K562 (cell line): ENCODE measurements at regions not wholly inside any gene's neighbourhood (a gene's known extent, or its start where the extent isn't known, plus 50 kb on each side); places are given as distances from the start of the nearest gene placed in this dataset.

Source experiments
- BRCA1 ChIP-seq, 2 experiments: fragments of 450-650 bp in 1 of 2; sonication (generic) in 1 of 2; formaldehyde crosslinking in 1 of 2; IDR thresholded peaks; 2 replicates each; pipeline versions ENCODE4 v1.5.0 to v1.6.1; 2017 to 2020; ENCODE audit warnings: mild to moderate bottlenecking in 1 of 2, missing genetic modification reagents in 1 of 2
- ETS1 ChIP-seq: conservative IDR thresholded peaks from 2 replicates; pipeline ENCODE4 v1.6.1; 2011; ENCODE audit warnings: low read depth, mild to moderate bottlenecking, low read length; ENCODE audit not compliant: control insufficient read depth
- ETV1 ChIP-seq: fragments of 450-650 bp; conservative IDR thresholded peaks from 2 replicates; pipeline ENCODE4 v1.6.1; 2016; ENCODE audit warnings: missing genetic modification characterization, control low read depth, low read depth, missing compliant biosample characterization
- GATA2 ChIP-seq: sonication (generic); formaldehyde crosslinking; IDR thresholded peaks from 2 replicates; pipeline ENCODE4 v1.4.0; 2020; ENCODE audit warnings: mild to moderate bottlenecking, missing genetic modification reagents
- KDM1A ChIP-seq, 2 experiments: fragments of 450-650 bp; IDR thresholded peaks; 2 replicates each; pipeline ENCODE4 v1.6.1; 2016; ENCODE audit warnings: mild to moderate bottlenecking in 2 of 2
- KDM5B ChIP-seq: fragments of 200-600 bp; sonication (generic); IDR thresholded peaks from 2 replicates; pipeline ENCODE4 v1.6.1; 2012; ENCODE audit warnings: low read depth, mild to moderate bottlenecking, moderate library complexity, low read length, control low read depth, inconsistent platforms; ENCODE audit not compliant: insufficient replicate concordance
- MAZ ChIP-seq, 2 experiments: fragments of 450-650 bp in 1 of 2; sonication (generic) in 1 of 2; formaldehyde crosslinking; IDR thresholded peaks in 1 of 2; conservative IDR thresholded peaks in 1 of 2; 2 replicates each; pipeline versions ENCODE4 v1.4.0 to v1.5.0; 2020; ENCODE audit warnings: mild to moderate bottlenecking in 1 of 2, missing genetic modification reagents in 1 of 2
- MLX ChIP-seq, 2 experiments: fragments of 450-650 bp in 1 of 2; sonication (generic) in 1 of 2; formaldehyde crosslinking; conservative IDR thresholded peaks; 2 replicates each; pipeline versions ENCODE4 v1.4.0 to v1.8.1; 2020 to 2022; ENCODE audit warnings: mild to moderate bottlenecking in 1 of 2, missing genetic modification reagents in 1 of 2
- PRPF4 ChIP-seq: fragments of 200-400 bp; formaldehyde crosslinking; IDR thresholded peaks from one replicate; pipeline ENCODE4 v1.6.1; 2017; ENCODE audit warnings: low read length, low read depth, mild to moderate bottlenecking; ENCODE audit not compliant: insufficient read depth, poor library complexity, severe bottlenecking
- RAD51 ChIP-seq: fragments of 450-650 bp; IDR thresholded peaks from 2 replicates; pipeline ENCODE4 v1.7.1; 2016; ENCODE audit warnings: low read depth, mild to moderate bottlenecking, borderline replicate concordance
- RFX7 ChIP-seq: fragments of 250-450 bp; sonication (Bioruptor Pico); IDR thresholded peaks from 2 replicates; pipeline ENCODE4 v1.5.1; 2021; ENCODE audit warnings: mild to moderate bottlenecking
- SRSF3 ChIP-seq: fragments of 200-400 bp; formaldehyde crosslinking; IDR thresholded peaks from 2 replicates; pipeline ENCODE4 v1.6.1; 2016; ENCODE audit warnings: mild to moderate bottlenecking, low read length, moderate library complexity; ENCODE audit not compliant: insufficient read depth
- STAT5B ChIP-seq: fragments of 250-450 bp; sonication (Bioruptor Pico); IDR thresholded peaks from 2 replicates; pipeline ENCODE4 v1.8.0; 2021; ENCODE audit warnings: mild to moderate bottlenecking, inconsistent platforms
- TARDBP ChIP-seq: fragments of 450-650 bp; IDR thresholded peaks from 2 replicates; pipeline ENCODE4 v1.6.1; 2016
- TCF3 ChIP-seq: sonication (generic); formaldehyde crosslinking; IDR thresholded peaks from 2 replicates; pipeline ENCODE4 v1.4.0; 2020; ENCODE audit warnings: mild to moderate bottlenecking, missing genetic modification reagents
- XRCC4 ChIP-seq: IDR thresholded peaks from one replicate; pipeline ENCODE4 v1.6.1; 2011; ENCODE audit not compliant: insufficient read depth, insufficient read length; ENCODE audit errors: extremely low read depth
- ZNF143 ChIP-seq: sonication (generic); formaldehyde crosslinking; IDR thresholded peaks from 2 replicates; pipeline ENCODE4 v1.9.0; 2022; ENCODE audit warnings: mild to moderate bottlenecking, missing genetic modification reagents
- ZNF277 ChIP-seq: fragments of 250-450 bp; sonication (Bioruptor Pico); IDR thresholded peaks from 2 replicates; pipeline ENCODE4 v1.8.0; 2022; ENCODE audit warnings: inconsistent platforms, mild to moderate bottlenecking, moderate library complexity, borderline replicate concordance
- ZNF79 ChIP-seq: fragments of 250-450 bp; sonication (Bioruptor Pico); IDR thresholded peaks from 2 replicates; pipeline ENCODE4 v1.4.0; 2020; ENCODE audit warnings: low read depth, mild to moderate bottlenecking, moderate library complexity
- TF ChIP-seq, protein P1 (sequence below): sonication (generic); formaldehyde crosslinking; IDR thresholded peaks from 2 replicates; pipeline ENCODE4 v1.5.0; 2020; ENCODE audit warnings: missing genetic modification reagents
- TF ChIP-seq, protein P2 (sequence below): fragments of 450-650 bp; IDR thresholded peaks from 2 replicates; pipeline ENCODE4 v1.6.1; 2016; ENCODE audit warnings: low read depth, mild to moderate bottlenecking, moderate library complexity
- TF ChIP-seq, protein P3 (sequence below): fragments of 250-450 bp; sonication (Bioruptor Pico); IDR thresholded peaks from 2 replicates; pipeline ENCODE4 v1.4.0; 2020

DNA sequence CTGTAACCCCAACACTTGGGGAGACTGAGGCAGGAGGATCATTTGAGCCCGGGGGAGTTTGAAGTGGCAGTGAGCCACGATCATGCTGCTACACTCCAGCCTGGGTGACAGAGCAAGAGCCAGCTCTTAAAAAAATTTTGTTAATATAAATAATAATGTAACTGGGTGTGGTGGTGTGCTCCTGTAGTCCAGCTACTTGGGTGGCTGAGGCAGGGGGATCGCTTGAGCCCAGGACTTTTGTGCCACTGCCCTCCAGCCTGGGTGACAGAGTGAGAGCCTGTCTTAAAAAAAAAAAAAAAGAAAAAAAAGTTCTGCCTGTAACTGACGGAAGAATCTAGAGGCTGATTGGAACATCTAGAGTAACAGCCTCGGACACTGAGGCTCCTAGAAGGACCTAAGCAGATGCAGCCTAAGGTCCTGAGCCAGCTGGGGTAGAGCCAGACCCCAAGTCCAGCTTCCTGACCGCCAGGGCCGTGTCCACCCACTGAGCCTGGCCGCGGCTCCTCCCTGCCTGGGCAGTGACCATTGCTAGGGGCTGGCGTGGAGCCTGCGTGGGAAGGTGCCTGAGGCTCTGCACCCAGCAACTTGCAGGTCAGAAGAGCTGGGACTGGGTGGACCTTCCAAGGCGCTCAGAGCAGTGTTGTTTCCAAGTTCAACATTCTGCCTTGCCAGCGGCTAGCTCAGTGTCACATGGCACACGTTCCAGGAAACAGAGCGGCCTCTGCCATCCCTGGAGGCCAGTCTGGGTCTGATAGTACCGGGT, 209.4 kb upstream of the CIBAR2 start (continued):
- peak; percentile 56 for TF ChIP-seq KDM5B
- no peak for TF ChIP-seq ETV1 (tag)
- TF ChIP-seq XRCC4 = no peak
- no peak for TF ChIP-seq TCF3 (CRISPR knock-in tag)
- TF ChIP-seq ZNF277 = no peak
- no peak for TF ChIP-seq MLX (CRISPR knock-in tag; conservative IDR thresholded peaks at IDR 0.05)
- TF ChIP-seq ETS1 = 0 out of 2 replicates have a peak, but pooled peaks have one; percentile 20
- TF ChIP-seq, protein P1, sequence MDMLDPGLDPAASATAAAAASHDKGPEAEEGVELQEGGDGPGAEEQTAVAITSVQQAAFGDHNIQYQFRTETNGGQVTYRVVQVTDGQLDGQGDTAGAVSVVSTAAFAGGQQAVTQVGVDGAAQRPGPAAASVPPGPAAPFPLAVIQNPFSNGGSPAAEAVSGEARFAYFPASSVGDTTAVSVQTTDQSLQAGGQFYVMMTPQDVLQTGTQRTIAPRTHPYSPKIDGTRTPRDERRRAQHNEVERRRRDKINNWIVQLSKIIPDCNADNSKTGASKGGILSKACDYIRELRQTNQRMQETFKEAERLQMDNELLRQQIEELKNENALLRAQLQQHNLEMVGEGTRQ (CRISPR knock-in tag) = no peak
- TF ChIP-seq, protein P2, sequence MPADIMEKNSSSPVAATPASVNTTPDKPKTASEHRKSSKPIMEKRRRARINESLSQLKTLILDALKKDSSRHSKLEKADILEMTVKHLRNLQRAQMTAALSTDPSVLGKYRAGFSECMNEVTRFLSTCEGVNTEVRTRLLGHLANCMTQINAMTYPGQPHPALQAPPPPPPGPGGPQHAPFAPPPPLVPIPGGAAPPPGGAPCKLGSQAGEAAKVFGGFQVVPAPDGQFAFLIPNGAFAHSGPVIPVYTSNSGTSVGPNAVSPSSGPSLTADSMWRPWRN = no peak
- no peak for TF ChIP-seq PRPF4
- no peak for TF ChIP-seq BRCA1 (IDR thresholded peaks at IDR 0.05)
- no peak for TF ChIP-seq BRCA1 (CRISPR knock-in tag; IDR thresholded peaks at IDR 0.05)
- peak in 1 of 2 experiments; percentile 81; a peak in 2 of 4 replicates for TF ChIP-seq MAZ (CRISPR knock-in tag; conservative IDR thresholded peaks at IDR 0.05 in 1 of 2, IDR thresholded peaks at IDR 0.05 in 1 of 2)
- TF ChIP-seq, protein P3, sequence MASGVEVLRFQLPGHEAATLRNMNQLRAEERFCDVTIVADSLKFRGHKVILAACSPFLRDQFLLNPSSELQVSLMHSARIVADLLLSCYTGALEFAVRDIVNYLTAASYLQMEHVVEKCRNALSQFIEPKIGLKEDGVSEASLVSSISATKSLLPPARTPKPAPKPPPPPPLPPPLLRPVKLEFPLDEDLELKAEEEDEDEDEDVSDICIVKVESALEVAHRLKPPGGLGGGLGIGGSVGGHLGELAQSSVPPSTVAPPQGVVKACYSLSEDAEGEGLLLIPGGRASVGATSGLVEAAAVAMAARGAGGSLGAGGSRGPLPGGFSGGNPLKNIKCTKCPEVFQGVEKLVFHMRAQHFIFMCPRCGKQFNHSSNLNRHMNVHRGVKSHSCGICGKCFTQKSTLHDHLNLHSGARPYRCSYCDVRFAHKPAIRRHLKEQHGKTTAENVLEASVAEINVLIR (CRISPR knock-in tag) = no peak
- TF ChIP-seq ZNF79 (CRISPR knock-in tag) = no peak
- no peak for TF ChIP-seq RAD51
- TF ChIP-seq KDM1A (IDR thresholded peaks at IDR 0.05) = no peak
- TF ChIP-seq ZNF143 (CRISPR knock-in tag) = peak; percentile 22; the same call in 1 of the 2 replicates
- no peak for TF ChIP-seq SRSF3
- TF ChIP-seq RFX7 (CRISPR knock-in tag) = no peak
- no peak for TF ChIP-seq TARDBP
- TF ChIP-seq GATA2 (CRISPR knock-in tag) = no peak
- TF ChIP-seq STAT5B (CRISPR knock-in tag) = no peak
